Right atrium auricular region (tissue), 2 donors: ENCODE measurements at regions not wholly inside any gene's neighbourhood (a gene's known extent, or its start where the extent isn't known, plus 50 kb on each side); places are given as distances from the start of the nearest gene placed in this dataset.

Source experiments
- DNase-seq: peaks from one replicate; pipeline ENCODE4 v3.0.0-alpha.2; 2019; ENCODE audit warnings: low spot score
- H3K27ac ChIP-seq, 2 donors: fragments of 200-600 bp; sonication (generic); 1 replicate in 1 of 2; 2 replicates in 1 of 2; pipeline ENCODE4 v1.5.1; 2016 to 2019
- H3K27me3 ChIP-seq, 2 donors: fragments of 200-600 bp; sonication (generic); one replicate each; pipeline versions ENCODE4 v1.5.1 to v1.6.0; 2017 to 2019
- H3K36me3 ChIP-seq: fragments of 200-600 bp; sonication (generic); one replicate; pipeline ENCODE4 v1.5.1; 2016
- H3K4me1 ChIP-seq, 2 donors: fragments of 200-600 bp; sonication (generic); one replicate each; pipeline versions ENCODE4 v1.5.1 to v1.6.0; 2017 to 2019
- H3K4me3 ChIP-seq, 2 donors: fragments of 200-600 bp; sonication (generic); 1 replicate in 1 of 2; 2 replicates in 1 of 2; pipeline ENCODE4 v1.5.1; 2017 to 2019; ENCODE audit warnings: mild to moderate bottlenecking in 1 of 2, moderate library complexity in 1 of 2
- H3K9me3 ChIP-seq, 2 donors: fragments of 200-600 bp; sonication (generic); one replicate each; pipeline ENCODE4 v1.5.1; 2019
- TF ChIP-seq, protein P1 (sequence below), 2 donors: fragments of 200-600 bp; sonication (generic); IDR thresholded peaks; one replicate each; pipeline ENCODE4 v1.5.1; 2019; ENCODE audit warnings: antibody characterized with exemption in 2 of 2

DNA sequence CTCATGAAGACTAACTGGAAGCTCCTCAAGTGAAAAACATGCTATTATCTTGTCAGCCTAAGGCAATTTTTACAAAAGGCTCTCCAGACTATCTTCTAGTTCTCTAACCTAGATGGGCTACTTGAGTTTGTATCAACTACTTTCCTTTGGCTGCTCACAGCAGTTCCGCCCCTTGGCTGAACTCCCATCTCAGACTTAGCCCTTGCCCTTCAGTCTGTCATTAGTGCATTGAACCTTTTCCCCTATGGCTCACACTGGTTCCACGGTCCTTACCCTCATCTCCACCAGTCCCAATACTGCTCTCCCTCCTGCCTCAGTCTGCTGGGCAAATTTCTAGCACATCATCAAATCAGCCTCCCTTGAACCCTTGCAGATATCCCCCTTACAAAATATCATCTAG lies 362.3 kb downstream of the PPP1R2C start:
- Histone ChIP-seq H3K36me3 (no peaks in the 10 kb centered on the region), H3K27me3 (no peaks in the 10 kb centered on the region), H3K4me3 (no peak overlapping the region), H3K4me1 (no peaks in the 10 kb centered on the region), H3K9me3 (peaks cover 0 to 10% of the 10 kb centered on the region in 2 donors), H3K27ac (no peak overlapping the region)
- TF ChIP-seq, protein P1, sequence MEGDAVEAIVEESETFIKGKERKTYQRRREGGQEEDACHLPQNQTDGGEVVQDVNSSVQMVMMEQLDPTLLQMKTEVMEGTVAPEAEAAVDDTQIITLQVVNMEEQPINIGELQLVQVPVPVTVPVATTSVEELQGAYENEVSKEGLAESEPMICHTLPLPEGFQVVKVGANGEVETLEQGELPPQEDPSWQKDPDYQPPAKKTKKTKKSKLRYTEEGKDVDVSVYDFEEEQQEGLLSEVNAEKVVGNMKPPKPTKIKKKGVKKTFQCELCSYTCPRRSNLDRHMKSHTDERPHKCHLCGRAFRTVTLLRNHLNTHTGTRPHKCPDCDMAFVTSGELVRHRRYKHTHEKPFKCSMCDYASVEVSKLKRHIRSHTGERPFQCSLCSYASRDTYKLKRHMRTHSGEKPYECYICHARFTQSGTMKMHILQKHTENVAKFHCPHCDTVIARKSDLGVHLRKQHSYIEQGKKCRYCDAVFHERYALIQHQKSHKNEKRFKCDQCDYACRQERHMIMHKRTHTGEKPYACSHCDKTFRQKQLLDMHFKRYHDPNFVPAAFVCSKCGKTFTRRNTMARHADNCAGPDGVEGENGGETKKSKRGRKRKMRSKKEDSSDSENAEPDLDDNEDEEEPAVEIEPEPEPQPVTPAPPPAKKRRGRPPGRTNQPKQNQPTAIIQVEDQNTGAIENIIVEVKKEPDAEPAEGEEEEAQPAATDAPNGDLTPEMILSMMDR (IDR thresholded peaks at IDR 0.05), result no peak
- DNase-seq, result no peak

DNA sequence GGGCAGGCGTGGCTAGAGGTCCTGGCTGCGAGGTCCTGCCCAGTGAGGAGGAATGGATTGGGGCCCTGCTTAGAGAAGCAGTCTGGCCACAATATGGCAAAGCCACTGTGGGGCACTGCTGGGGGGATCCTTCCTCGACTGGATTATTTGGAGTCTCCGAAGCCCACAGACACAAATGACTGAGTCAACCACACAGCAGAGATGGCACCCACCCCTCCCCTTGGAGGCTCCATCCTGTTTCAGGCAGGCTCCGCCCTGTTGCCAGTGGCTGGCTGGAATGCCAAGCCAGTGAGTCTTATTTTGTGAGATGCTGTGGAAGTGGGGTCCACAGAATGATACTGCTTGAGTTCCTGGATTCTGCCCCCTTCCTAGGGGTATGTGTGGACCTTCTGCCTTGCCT lies 363.9 kb downstream of the PPP1R2C start:
- H3K4me1 ChIP-seq, result no peaks in the 10 kb centered on the region
- TF ChIP-seq, protein P1 (IDR thresholded peaks at IDR 0.05), result no peak
- H3K36me3 ChIP-seq, result no peaks in the 10 kb centered on the region
- H3K27me3 ChIP-seq, result no peaks in the 10 kb centered on the region
- DNase-seq, result no peak
- no peak overlapping the region for H3K4me3 ChIP-seq
- H3K27ac ChIP-seq, result no peak overlapping the region
- H3K9me3 ChIP-seq, result peaks cover 0 to 10% of the 10 kb centered on the region in 2 donors

DNA sequence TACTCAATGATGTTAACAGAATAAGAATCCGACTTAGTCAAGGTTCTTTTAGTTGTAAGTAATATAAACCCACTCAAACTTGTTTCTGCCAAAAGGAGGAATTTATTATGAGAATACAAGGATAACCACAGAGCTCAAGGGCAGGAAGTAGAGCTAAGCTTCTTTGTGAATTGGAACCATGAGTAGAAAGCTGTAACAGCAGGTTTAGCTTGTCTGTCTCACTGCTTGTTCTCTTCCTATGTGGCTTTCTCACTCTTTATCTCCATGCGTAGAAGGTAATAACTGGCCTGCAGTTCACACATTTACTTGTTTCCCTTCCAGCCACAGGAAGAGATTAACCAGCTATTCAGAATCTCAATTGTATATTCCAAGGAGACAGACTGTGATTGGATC lies 378.3 kb downstream of the PPP1R2C start:
- DNase-seq, result no peak

DNA sequence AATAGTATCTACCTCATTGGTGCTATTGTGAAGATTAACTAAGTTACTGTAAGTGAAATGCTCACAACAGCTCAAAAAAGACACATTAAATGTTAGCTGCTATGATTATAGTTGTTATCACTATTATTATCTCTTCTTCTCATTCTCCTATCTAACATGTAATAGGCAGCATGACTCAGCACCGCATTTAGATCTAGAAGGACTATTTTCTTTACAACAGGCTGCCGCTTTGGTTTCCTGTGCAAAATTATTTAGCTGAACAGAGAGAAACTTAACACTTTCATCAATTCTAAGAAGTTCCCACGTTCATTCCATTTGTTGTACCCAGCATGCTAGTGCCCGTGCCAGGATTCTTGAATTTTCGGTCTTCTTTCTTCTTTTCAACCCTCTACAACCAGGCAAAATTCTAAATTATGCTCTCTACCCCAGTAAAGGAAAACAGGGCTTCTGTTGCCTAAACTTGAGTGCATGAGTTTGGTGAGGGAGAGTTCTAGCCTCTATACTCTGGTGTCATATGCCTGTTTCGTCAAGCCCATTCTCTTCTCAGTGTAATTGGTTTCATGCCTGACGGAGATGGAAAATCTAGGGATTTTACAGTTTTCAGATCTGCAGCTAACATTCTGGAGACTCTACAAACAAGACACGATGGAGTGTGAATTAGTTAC lies 378.9 kb downstream of the PPP1R2C start:
- Histone ChIP-seq H3K27ac (no peak overlapping the region), H3K4me3 (no peak overlapping the region), H3K27me3 (no peaks in the 10 kb centered on the region), H3K4me1 (no peaks in the 10 kb centered on the region), H3K9me3 (no peaks in the 10 kb centered on the region), H3K36me3 (no peaks in the 10 kb centered on the region)
- TF ChIP-seq, protein P1 (IDR thresholded peaks at IDR 0.05), result no peak
- no peak for DNase-seq

More for the DNA sequence above, 378.3 kb downstream of the PPP1R2C start:
- TF ChIP-seq, protein P1 (IDR thresholded peaks at IDR 0.05), result no peak
- Histone ChIP-seq H3K36me3 (no peaks in the 10 kb centered on the region), H3K9me3 (no peaks in the 10 kb centered on the region), H3K4me1 (no peaks in the 10 kb centered on the region), H3K27me3 (no peaks in the 10 kb centered on the region), H3K4me3 (no peak overlapping the region), H3K27ac (no peak overlapping the region)

DNA sequence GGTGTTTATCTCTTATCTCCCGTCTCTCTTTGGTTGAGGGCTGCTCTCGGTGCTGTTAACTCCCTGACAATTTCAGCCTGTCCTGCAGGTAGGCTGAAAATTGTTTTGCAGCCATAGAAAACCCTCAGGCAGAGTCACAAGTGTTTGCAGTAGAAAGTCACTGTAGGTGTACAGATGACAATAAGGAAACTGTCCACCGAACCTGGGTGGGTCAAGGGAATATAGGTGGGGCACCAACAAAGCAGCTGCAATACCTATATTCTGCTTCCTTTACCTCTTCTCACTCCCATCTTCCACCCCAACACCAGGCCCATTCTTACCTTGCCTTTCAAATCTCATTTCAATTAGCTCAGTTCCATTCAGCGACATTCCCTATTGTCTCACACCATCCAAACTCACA lies 381.8 kb downstream of the PPP1R2C start:
- no peaks in the 10 kb centered on the region for H3K27me3 ChIP-seq
- H3K36me3 ChIP-seq, result no peaks in the 10 kb centered on the region
- DNase-seq, result no peak
- no peaks in the 10 kb centered on the region for H3K9me3 ChIP-seq
- TF ChIP-seq, protein P1 (IDR thresholded peaks at IDR 0.05), result no peak
- no peak overlapping the region for H3K4me3 ChIP-seq
- H3K4me1 ChIP-seq, result no peaks in the 10 kb centered on the region
- no peak overlapping the region for H3K27ac ChIP-seq

DNA sequence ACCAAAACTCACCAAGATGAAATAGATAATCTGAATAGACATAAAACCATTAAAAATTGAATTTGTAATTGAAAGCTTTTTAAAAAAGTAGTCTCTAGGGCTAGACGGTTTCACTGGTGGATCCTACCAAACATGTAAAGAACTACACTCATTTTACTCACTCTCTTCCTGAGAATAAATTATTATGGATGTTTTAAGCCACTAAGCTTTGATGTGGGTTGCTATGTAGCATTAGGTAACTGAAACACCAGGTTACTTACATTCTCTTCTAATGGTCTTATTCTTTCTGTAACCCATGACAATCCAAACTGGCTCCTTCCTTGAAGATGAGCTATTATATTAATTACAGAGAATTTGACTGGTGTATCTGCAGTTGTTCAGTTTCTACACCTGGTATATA lies 385.1 kb downstream of the PPP1R2C start:
- H3K27me3 ChIP-seq, result no peaks in the 10 kb centered on the region
- H3K9me3 ChIP-seq, result no peaks in the 10 kb centered on the region
- TF ChIP-seq, protein P1 (IDR thresholded peaks at IDR 0.05), result no peak
- no peak overlapping the region for H3K4me3 ChIP-seq
- no peaks in the 10 kb centered on the region for H3K36me3 ChIP-seq
- no peak overlapping the region for H3K27ac ChIP-seq
- no peaks in the 10 kb centered on the region for H3K4me1 ChIP-seq
- no peak for DNase-seq
